BJ (cell line): ENCODE measurements at regions not wholly inside any gene's neighbourhood (a gene's known extent, or its start where the extent isn't known, plus 50 kb on each side); places are given as distances from the start of the nearest gene placed in this dataset.

Experiments used
- CTCF ChIA-PET: fragments of 350-600 bp; formaldehyde crosslinking; extraction: SDS; loops from one replicate; lab custom pipeline; 2021; ENCODE audit warnings: antibody characterized with exemption, inconsistent platforms; lab: Yijun Ruan, JAX
- POLR2A ChIA-PET: fragments of 300-600 bp; sonication (Branson Sonifier 250); formaldehyde crosslinking; extraction: SDS; loops from one replicate; lab custom pipeline; 2021; ENCODE audit warnings: antibody characterized with exemption; lab: Charles Lee
- DNase-seq: peaks from one replicate; pipeline ENCODE4 v3.0.0-alpha.2; 2011; ENCODE audit warnings: low read depth
- H3K27me3 ChIP-seq: 2 replicates; pipeline ENCODE4 v1.6.0; 2011; ENCODE audit warnings: low read length; ENCODE audit not compliant: control insufficient read depth, insufficient read depth
- H3K36me3 ChIP-seq: 2 replicates; pipeline ENCODE4 v1.5.1; 2011; ENCODE audit warnings: low read length; ENCODE audit not compliant: control insufficient read depth, insufficient read depth
- H3K4me3 ChIP-seq: 2 replicates; pipeline ENCODE4 v1.5.1; 2011; ENCODE audit warnings: low read depth, mild to moderate bottlenecking, control low read depth, low read length
- TF ChIP-seq, protein P1 (sequence below): IDR thresholded peaks from 2 replicates; pipeline ENCODE4 v1.5.1; 2011; ENCODE audit warnings: low read depth, mild to moderate bottlenecking, control low read depth, inconsistent platforms, low read length, moderate library complexity; ENCODE audit not compliant: insufficient read depth

DNA sequence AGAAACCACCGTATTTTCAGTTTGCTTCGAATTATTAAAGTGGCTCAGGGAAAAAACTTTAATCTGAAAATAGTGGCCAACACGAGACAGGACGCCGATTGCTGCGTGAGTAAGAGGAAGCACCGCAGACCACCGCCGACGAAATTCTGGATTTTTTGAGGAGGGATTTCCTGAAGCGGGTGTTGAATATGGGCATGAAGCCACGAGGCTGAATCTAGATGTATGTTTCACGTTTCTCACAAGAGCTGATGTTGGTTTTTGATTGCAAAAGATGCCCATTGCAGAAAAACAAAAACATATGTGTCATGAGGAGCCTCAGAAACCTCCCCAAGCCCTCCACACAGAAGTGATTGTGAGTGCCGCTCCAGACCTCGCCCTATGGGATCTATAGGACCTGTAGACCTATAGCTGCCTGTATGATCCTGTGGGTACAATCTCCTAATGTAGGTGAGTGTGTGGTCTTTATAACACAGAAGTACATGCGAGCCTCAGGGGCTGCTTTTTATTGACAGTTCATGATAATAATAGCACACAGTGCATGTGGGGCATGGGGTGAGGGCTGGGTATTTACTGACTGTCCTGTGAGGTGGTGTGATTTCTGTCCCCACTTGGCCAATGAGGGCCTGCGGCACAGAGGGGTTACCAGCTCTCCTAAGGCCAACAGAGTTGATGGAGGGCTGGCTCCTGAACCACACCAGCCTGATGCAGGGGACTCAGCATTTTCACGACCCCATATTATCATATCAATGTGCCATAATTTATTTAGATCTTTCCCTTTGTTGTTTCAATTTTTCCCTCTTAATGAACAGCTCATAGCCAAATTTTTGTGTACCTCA lies 243.9 kb downstream of the DLL1 start:
- CTCF ChIA-PET, result no interaction called here
- POLR2A ChIA-PET, result no interaction called here
- TF ChIP-seq, protein P1, sequence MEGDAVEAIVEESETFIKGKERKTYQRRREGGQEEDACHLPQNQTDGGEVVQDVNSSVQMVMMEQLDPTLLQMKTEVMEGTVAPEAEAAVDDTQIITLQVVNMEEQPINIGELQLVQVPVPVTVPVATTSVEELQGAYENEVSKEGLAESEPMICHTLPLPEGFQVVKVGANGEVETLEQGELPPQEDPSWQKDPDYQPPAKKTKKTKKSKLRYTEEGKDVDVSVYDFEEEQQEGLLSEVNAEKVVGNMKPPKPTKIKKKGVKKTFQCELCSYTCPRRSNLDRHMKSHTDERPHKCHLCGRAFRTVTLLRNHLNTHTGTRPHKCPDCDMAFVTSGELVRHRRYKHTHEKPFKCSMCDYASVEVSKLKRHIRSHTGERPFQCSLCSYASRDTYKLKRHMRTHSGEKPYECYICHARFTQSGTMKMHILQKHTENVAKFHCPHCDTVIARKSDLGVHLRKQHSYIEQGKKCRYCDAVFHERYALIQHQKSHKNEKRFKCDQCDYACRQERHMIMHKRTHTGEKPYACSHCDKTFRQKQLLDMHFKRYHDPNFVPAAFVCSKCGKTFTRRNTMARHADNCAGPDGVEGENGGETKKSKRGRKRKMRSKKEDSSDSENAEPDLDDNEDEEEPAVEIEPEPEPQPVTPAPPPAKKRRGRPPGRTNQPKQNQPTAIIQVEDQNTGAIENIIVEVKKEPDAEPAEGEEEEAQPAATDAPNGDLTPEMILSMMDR, result no peak
- Histone ChIP-seq H3K36me3 (no peaks in the 10 kb centered on the region), H3K4me3 (no peak overlapping the region), H3K27me3 (no peaks in the 10 kb centered on the region)
- no peak for DNase-seq

DNA sequence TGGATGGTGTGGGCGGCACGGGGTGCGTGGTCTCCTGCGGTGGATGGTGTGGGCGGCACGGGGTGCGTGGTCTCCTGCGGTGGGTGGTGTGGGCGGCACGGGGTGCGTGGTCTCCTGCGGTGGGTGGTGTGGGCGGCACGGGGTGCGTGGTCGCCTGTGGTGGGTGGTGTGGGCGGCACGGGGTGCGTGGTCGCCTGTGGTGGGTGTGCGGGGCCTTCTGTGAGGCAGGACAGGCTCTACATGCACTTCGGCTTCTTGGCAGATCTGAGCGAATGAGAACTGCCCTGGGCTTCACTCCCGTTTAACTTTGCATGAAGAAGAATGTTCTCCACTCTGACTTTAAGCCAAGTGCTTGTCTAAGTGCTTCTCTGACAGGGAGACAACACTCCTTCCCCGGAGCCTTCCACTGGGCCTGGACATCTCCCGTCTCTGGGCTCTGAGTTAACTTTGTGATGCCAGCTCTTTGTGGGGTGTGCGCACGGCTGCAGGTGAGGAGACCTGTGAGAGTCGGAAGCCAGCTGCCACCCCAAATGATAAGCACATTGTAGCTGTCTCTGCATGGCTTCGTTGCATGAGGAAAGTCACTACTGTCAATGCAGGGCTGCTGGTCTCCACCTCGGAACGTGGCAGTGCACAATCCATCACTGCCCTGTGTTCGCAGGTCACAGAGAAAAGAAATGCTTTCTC lies 244.8 kb downstream of the DLL1 start:
- no peak for DNase-seq
- TF ChIP-seq, protein P1, result no peak
- CTCF ChIA-PET, result no interaction called here
- POLR2A ChIA-PET, result no interaction called here
- no peaks in the 10 kb centered on the region for H3K27me3 ChIP-seq
- no peak overlapping the region for H3K4me3 ChIP-seq
- no peaks in the 10 kb centered on the region for H3K36me3 ChIP-seq

DNA sequence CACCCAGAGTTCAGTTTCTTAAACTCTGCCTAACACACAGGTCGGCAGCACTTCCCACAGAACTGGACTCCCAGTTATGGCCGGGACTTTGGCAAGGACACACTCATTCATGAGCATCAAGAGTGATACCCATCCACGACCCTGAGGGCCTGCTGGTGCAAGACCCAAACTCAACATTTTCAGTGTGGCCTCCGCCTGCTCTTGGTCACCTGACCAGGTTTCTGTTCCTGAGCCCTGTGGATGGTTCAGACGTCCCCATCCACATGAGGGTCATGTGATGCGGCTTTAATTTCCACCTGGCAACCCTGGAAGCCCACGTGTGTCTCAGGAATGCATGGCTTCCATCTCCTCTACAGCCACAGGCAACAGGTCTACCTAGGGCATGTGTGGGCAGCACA lies 245.3 kb downstream of the DLL1 start:
- no peak for DNase-seq
- ChIA-PET POLR2A (no interaction called here), CTCF (no interaction called here)
- no peak overlapping the region for H3K4me3 ChIP-seq
- TF ChIP-seq, protein P1, result no peak
- no peaks in the 10 kb centered on the region for H3K36me3 ChIP-seq
- H3K27me3 ChIP-seq, result no peaks in the 10 kb centered on the region

DNA sequence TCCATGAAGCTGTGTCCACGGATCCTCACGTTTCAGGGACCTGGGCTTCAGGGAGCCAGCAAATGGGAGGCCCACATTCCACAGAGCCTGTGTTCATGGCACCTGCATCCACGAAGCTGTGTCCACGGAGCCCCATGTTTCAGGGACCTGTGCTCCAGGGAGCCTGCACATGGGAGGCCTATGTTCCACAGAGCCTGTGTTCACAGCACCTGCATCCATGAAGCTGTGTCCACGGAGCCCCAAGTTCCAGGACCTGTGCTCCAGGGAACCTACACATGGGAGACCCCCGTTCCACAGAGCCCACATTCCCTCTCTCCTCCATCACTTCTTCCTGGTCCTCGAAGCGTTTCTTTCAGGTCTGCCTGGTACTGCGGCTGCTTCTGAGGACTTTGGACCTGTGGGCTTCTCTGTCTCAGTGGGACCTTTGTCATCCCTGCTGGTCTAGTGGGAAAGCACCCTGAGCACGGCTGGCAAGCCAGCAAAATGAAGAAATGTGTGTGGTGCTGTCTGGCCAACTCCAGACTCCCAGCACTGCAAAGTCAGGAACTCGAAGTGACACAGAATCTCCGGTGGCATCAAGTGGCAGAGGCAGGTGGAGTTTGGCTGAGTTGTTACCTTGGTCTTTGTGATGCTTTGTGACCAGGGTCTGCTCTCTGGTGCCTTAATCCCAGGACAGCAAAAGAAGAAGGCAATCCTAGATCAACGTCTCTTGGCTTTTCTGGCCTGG lies 245.9 kb downstream of the DLL1 start:
- POLR2A ChIA-PET, result no interaction called here
- no peak overlapping the region for H3K4me3 ChIP-seq
- no peaks in the 10 kb centered on the region for H3K36me3 ChIP-seq
- DNase-seq, result no peak
- CTCF ChIA-PET, result no interaction called here
- TF ChIP-seq, protein P1, result no peak
- H3K27me3 ChIP-seq, result no peaks in the 10 kb centered on the region
